Astrocyte (in vitro differentiated cells and primary cell): ENCODE measurements at regions not wholly inside any gene's neighbourhood (a gene's known extent, or its start where the extent isn't known, plus 50 kb on each side); places are given as distances from the start of the nearest gene placed in this dataset.

Source experiments
- DNase-seq: peaks from one replicate; pipeline ENCODE4 v3.0.0-alpha.2; 2010; ENCODE audit warnings: low read depth
- FAIRE-seq: peaks from 2 replicates; lab custom pipeline; 2011; peaks lifted over from hg19 to GRCh38; lab: Jason Lieb, UNC
- H2AFZ ChIP-seq: 2 replicates; pipeline ENCODE4 v1.6.0; 2012; ENCODE audit warnings: low read depth, low read length, inconsistent platforms
- H3K27ac ChIP-seq: 2 replicates; pipeline ENCODE4 v1.5.1; 2011; ENCODE audit warnings: low read depth, low read length, inconsistent platforms
- H3K27me3 ChIP-seq: 2 replicates; pipeline ENCODE4 v1.6.0; 2011; ENCODE audit warnings: low read length, inconsistent platforms; ENCODE audit not compliant: insufficient read depth
- H3K36me3 ChIP-seq: 2 replicates; pipeline ENCODE4 v1.5.1; 2011; ENCODE audit warnings: low read length, inconsistent platforms; ENCODE audit not compliant: insufficient read depth
- H3K4me1 ChIP-seq: 2 replicates; pipeline ENCODE4 v1.5.1; 2011; ENCODE audit warnings: low read length, inconsistent platforms; ENCODE audit not compliant: insufficient read depth
- H3K4me2 ChIP-seq: 2 replicates; pipeline ENCODE4 v1.6.0; 2012; ENCODE audit warnings: low read length, inconsistent platforms
- H3K4me3 ChIP-seq: 2 replicates; pipeline ENCODE4 v1.5.1; 2011; ENCODE audit warnings: low read depth, mild to moderate bottlenecking, low read length, inconsistent platforms; ENCODE audit not compliant: insufficient read depth
- H3K79me2 ChIP-seq: 2 replicates; pipeline ENCODE4 v1.6.0; 2012; ENCODE audit warnings: mild to moderate bottlenecking, low read length, inconsistent platforms; ENCODE audit not compliant: insufficient read depth
- H3K9ac ChIP-seq: 2 replicates; pipeline ENCODE4 v1.6.0; 2012; ENCODE audit warnings: mild to moderate bottlenecking, low read length, inconsistent platforms
- H3K9me3 ChIP-seq: 2 replicates; pipeline ENCODE4 v1.5.1; 2012; ENCODE audit warnings: low read depth, mild to moderate bottlenecking, low read length, inconsistent platforms; ENCODE audit not compliant: insufficient read depth
- H4K20me1 ChIP-seq: 2 replicates; pipeline ENCODE4 v1.6.0; 2012; ENCODE audit warnings: low read length, inconsistent platforms; ENCODE audit not compliant: insufficient read depth
- H3K27ac Mint-ChIP-seq: one replicate; pipeline ENCODE4 v1.8.0; 2021; ENCODE audit warnings: mild to moderate bottlenecking, mixed read lengths; ENCODE audit not compliant: unreplicated experiment
- H3K27me3 Mint-ChIP-seq: one replicate; pipeline ENCODE4 v1.8.0; 2021; ENCODE audit warnings: low read depth, mixed read lengths; ENCODE audit not compliant: unreplicated experiment
- H3K36me3 Mint-ChIP-seq: one replicate; pipeline ENCODE4 v1.8.0; 2021; ENCODE audit warnings: low read depth, mixed read lengths; ENCODE audit not compliant: unreplicated experiment
- H3K4me1 Mint-ChIP-seq: one replicate; pipeline ENCODE4 v1.8.0; 2021; ENCODE audit warnings: low read depth, mixed read lengths; ENCODE audit not compliant: unreplicated experiment
- H3K4me3 Mint-ChIP-seq: one replicate; pipeline ENCODE4 v1.8.0; 2021; ENCODE audit warnings: mild to moderate bottlenecking, moderate library complexity, mixed read lengths; ENCODE audit not compliant: unreplicated experiment
- H3K9me3 Mint-ChIP-seq: one replicate; pipeline ENCODE4 v1.8.0; 2021; ENCODE audit warnings: mild to moderate bottlenecking, mixed read lengths; ENCODE audit not compliant: unreplicated experiment
- CTCF ChIP-seq: IDR thresholded peaks from 2 replicates; pipeline ENCODE4 v1.5.1; 2011; ENCODE audit warnings: low read depth, mild to moderate bottlenecking, inconsistent platforms, low read length, moderate library complexity; ENCODE audit not compliant: insufficient read depth
- EZH2 ChIP-seq: IDR thresholded peaks from 2 replicates; pipeline ENCODE4 v1.6.1; 2012; ENCODE audit warnings: mild to moderate bottlenecking, low read length, inconsistent platforms; ENCODE audit not compliant: insufficient read depth

GRCh38 chr2:236452238-236452637 is 117.4 kb upstream of the ACKR3 start:
- no peak for TF ChIP-seq CTCF
- TF ChIP-seq EZH2, result no peak
- H3K4me2 ChIP-seq, result no peak overlapping the region
- peaks cover 1% of the 10 kb centered on the region for H3K9me3 Mint-ChIP-seq
- H3K27me3 ChIP-seq, result no peaks in the 10 kb centered on the region
- H3K27ac ChIP-seq, result no peak overlapping the region
- H3K27me3 Mint-ChIP-seq, result peaks cover 19% of the 10 kb centered on the region
- H3K27ac Mint-ChIP-seq, result no peak overlapping the region
- FAIRE-seq (no peak), DNase-seq (no peak)
- H3K9me3 ChIP-seq, result no peaks in the 10 kb centered on the region
- H3K4me1 Mint-ChIP-seq, result no peaks in the 10 kb centered on the region
- H3K36me3 Mint-ChIP-seq, result no peaks in the 10 kb centered on the region
- H3K4me3 Mint-ChIP-seq, result no peak overlapping the region
- H2AFZ ChIP-seq, result no peak overlapping the region
- no peak overlapping the region for H3K4me3 ChIP-seq
- H4K20me1 ChIP-seq, result no peaks in the 10 kb centered on the region
- H3K79me2 ChIP-seq, result no peaks in the 10 kb centered on the region
- no peaks in the 10 kb centered on the region for H3K4me1 ChIP-seq
- no peak overlapping the region for H3K9ac ChIP-seq
- H3K36me3 ChIP-seq, result no peaks in the 10 kb centered on the region

GRCh38 chr2:236454076-236454475 is 115.5 kb upstream of the ACKR3 start:
- no peak overlapping the region for H3K27ac Mint-ChIP-seq

More at GRCh38 chr2:236454076-236454475, 115.5 kb upstream of the ACKR3 start:
- H3K27ac ChIP-seq, result no peak overlapping the region
- no peaks in the 10 kb centered on the region for H3K79me2 ChIP-seq
- H3K9me3 ChIP-seq, result no peaks in the 10 kb centered on the region
- H3K4me3 ChIP-seq, result no peak overlapping the region
- no peak for FAIRE-seq
- H3K4me2 ChIP-seq, result no peak overlapping the region
- no peak overlapping the region for H3K9ac ChIP-seq
- no peaks in the 10 kb centered on the region for H4K20me1 ChIP-seq
- peaks cover 19% of the 10 kb centered on the region for H3K27me3 Mint-ChIP-seq
- peaks cover 8% of the 10 kb centered on the region for H3K9me3 Mint-ChIP-seq
- H2AFZ ChIP-seq, result no peak overlapping the region
- no peaks in the 10 kb centered on the region for H3K36me3 ChIP-seq
- H3K4me1 Mint-ChIP-seq, result no peaks in the 10 kb centered on the region
- no peak for TF ChIP-seq EZH2
- TF ChIP-seq CTCF, result no peak
- H3K27me3 ChIP-seq, result no peaks in the 10 kb centered on the region
- no peak for DNase-seq
- no peak overlapping the region for H3K4me3 Mint-ChIP-seq
- no peaks in the 10 kb centered on the region for H3K36me3 Mint-ChIP-seq
- no peaks in the 10 kb centered on the region for H3K4me1 ChIP-seq
